GM12873 (cell line): ENCODE measurements at regions not wholly inside any gene's neighbourhood (a gene's known extent, or its start where the extent isn't known, plus 50 kb on each side); places are given as distances from the start of the nearest gene placed in this dataset.

Source experiments
- CTCF ChIP-seq: IDR thresholded peaks from 2 replicates; pipeline ENCODE4 v1.5.1; 2012; ENCODE audit warnings: low read depth, mild to moderate bottlenecking, moderate library complexity, low read length, control low read depth; ENCODE audit not compliant: insufficient read depth; ENCODE audit errors: missing control alignments

GRCh38 chr2:105494683-105495425 is 96.0 kb upstream of the FHL2 start:
- no peak for TF ChIP-seq CTCF

- no peak for TF ChIP-seq CTCF
Measured at GRCh38 chr2:105490956-105491355, 92.1 kb upstream of the FHL2 start.

GRCh38 chr2:105490204-105490603 is 91.4 kb upstream of the FHL2 start:
- no peak for TF ChIP-seq CTCF

DNA sequence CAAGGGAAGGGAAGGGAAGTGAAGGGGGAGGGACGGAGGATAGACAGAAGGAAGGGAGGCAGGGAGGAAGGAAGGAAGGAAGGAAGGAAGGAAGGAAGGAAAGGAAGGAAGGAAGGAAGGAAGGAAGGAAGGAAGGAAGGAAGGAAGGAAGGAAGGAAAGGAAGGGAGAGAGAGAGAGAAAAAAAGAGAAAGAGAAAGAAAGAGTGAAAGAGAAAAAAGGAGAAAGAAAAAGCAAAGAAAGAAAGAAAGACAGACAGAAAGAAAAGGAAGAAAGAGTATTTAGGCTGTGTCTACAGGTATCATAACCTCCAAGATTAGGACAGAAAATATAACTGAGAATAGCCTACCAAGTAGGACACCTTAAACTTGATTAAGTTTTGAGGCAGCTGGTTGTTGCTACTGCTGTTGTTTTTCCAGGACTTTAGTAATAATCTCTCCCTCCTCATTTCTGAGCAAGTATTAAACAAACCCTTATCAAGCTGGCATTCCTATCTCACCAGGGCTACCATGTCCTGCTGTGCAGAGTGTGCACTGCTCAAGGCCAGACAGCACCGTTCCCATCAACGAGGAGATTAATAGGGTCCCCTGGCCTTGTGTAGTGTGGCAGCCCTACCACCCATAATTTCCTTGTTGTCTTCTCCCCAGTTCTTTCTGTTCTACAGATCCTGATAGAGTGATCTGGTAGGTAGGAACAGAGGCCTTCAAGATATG is 90.5 kb upstream of the FHL2 start:
- no peak for TF ChIP-seq CTCF

DNA sequence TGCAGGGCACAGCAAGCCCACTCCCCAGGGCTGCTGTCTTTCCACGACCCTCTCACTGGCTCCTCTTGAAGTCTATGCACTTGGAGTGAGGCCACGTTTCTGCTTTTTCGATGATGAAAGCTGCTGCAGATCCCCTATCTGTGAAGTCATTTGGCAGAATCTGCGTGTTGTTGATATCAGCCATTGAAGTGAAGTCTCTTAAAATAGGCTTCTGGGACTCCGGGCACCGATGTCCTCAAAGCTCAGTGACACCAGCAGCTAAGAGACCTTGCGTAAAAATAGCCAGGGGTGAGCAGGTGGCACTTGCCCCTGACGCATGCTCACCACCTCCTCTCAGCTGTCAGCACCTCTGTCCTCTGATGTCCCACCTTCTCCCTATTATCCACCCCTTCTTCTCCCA is 89.4 kb upstream of the FHL2 start:
- TF ChIP-seq CTCF = no peak

GRCh38 chr2:105487142-105488069 is 88.6 kb upstream of the FHL2 start:
- no peak for TF ChIP-seq CTCF

DNA sequence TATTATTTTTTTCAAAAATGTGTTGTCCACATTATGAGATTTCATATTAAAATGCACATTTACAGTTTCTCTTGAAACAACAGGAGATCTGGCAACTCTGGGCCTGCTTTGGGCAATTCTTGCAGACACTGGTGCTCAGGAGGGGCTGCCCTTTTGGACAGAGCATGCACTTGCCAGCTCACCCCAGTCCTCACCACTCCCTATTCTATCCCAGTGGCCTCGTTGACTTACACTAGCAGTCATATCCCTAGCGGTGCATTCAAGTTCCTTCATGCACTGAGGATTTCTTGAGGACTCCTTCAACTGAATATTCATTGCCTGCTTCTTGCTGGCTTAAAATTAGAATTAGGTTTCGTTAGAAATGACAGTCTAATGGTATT is 87.9 kb upstream of the FHL2 start:
- TF ChIP-seq CTCF = no peak
